ENCODE measurements at regions not wholly inside any gene's neighbourhood (a gene's known extent, or its start where the extent isn't known, plus 50 kb on each side); places are given as distances from the start of the nearest gene placed in this dataset.

DNA sequence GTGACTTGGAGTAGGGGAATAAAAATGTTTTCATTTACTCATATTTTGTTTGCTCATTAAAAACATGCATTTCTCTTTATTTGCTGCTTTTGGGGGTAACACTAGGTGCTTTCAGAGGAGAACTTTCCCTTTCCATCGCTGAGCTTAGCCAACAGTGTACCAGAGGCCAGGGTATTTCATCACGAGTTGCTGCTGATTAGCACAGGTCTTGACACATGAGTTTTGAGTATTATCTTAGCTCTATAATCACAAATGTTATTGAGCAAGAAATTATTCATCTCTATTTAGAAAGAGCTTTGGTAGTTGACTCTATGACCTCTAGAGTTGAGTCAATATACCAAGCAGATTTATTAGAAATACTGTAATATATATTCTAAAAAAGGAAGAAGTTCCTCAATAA lies 375.9 kb downstream of the NXPH1 start:
- ATAC-seq (no peak), DNase-seq (no peak)
- no peak overlapping the region for H3K27ac ChIP-seq
- H3K4me3 ChIP-seq, result no peak overlapping the region
- H3K9me3 ChIP-seq, result no peaks in the 10 kb centered on the region
- H3K4me1 ChIP-seq, result no peaks in the 10 kb centered on the region
- H3K36me3 ChIP-seq, result no peaks in the 10 kb centered on the region
- TF ChIP-seq, protein P1, sequence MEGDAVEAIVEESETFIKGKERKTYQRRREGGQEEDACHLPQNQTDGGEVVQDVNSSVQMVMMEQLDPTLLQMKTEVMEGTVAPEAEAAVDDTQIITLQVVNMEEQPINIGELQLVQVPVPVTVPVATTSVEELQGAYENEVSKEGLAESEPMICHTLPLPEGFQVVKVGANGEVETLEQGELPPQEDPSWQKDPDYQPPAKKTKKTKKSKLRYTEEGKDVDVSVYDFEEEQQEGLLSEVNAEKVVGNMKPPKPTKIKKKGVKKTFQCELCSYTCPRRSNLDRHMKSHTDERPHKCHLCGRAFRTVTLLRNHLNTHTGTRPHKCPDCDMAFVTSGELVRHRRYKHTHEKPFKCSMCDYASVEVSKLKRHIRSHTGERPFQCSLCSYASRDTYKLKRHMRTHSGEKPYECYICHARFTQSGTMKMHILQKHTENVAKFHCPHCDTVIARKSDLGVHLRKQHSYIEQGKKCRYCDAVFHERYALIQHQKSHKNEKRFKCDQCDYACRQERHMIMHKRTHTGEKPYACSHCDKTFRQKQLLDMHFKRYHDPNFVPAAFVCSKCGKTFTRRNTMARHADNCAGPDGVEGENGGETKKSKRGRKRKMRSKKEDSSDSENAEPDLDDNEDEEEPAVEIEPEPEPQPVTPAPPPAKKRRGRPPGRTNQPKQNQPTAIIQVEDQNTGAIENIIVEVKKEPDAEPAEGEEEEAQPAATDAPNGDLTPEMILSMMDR (IDR thresholded peaks at IDR 0.05), result no peak
- H3K27me3 ChIP-seq, result no peaks in the 10 kb centered on the region
- intact Hi-C loops (cut with DNase I), result no loop called here

DNA sequence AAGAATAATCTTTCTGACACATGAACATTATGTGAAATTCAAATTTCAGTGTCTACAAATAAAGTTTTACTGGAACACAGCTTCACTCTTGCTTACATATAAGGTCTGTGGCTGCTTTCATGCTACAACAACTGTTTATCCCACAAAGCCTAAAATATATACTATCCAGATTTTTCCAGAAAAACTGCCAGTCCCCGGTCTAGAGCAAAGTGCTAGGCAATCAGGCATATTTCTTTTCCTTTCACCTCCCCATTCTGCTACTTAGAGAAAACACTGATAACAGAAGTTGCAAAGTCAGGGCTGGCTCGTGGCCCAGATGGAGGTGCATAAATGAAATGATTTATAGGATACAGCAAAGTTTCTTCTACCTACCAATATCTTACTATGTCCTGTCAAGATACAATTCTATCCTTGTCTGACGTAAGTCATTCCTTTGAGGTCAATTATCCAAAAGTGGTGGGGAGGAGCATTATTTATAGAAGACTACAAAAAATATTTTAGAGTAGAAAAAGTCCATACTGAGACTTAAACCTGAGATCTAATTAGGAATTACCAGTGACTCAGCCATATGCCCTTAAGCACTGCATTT lies 384.1 kb downstream of the NXPH1 start:
- Histone ChIP-seq H3K36me3 (no peaks in the 10 kb centered on the region), H3K9me3 (no peaks in the 10 kb centered on the region), H3K27me3 (no peaks in the 10 kb centered on the region), H3K27ac (no peak overlapping the region), H3K4me3 (no peak overlapping the region), H3K4me1 (no peaks in the 10 kb centered on the region)
- intact Hi-C loops (cut with DNase I), result no loop called here
- DNase-seq (no peak), ATAC-seq (no peak)
- TF ChIP-seq, protein P1 (IDR thresholded peaks at IDR 0.05), result no peak

DNA sequence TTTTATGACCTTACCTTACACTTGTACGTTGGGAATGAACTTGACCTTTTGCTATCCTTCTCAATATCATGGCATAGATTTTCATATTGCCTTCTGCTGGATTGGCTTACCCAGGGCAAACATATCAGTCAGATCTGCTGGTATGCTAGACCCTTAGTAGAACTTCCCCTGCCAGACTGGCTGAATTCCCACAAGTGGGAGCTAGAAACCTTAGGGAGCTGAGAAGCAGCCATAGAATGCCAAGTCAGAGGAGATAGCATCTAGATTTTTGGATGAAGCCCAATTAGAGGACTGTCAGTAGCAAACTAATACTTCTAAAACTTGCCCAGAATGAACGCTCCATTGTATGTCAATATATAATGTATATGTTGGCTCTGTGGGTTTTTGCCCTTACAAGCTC lies 385.0 kb downstream of the NXPH1 start:
- intact Hi-C loops (cut with DNase I), result no loop called here
- ATAC-seq (no peak), DNase-seq (no peak)
- H3K4me3 ChIP-seq, result no peak overlapping the region
- H3K27ac ChIP-seq, result no peak overlapping the region
- H3K27me3 ChIP-seq, result no peaks in the 10 kb centered on the region
- TF ChIP-seq, protein P1 (IDR thresholded peaks at IDR 0.05), result no peak
- H3K9me3 ChIP-seq, result no peaks in the 10 kb centered on the region
- no peaks in the 10 kb centered on the region for H3K36me3 ChIP-seq
- H3K4me1 ChIP-seq, result no peaks in the 10 kb centered on the region

DNA sequence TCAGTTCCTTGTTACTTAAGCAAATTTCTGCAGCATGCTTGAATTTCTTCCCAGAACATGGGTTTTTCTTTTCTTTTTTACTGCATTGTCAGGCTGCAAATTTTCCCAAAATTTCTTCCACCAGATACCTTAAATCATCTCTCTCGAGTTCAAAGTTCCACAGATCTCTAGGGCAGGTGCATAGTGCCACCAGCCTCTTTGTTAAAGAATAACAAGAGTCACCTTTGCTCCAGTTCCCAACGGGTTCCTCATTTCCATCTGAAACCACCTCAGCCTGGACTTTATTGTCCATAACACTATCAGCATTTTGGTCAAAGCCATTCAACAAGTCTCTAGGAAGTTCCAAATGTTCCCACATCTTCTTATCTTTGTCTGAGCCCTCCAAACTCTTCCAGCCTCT lies 389.2 kb downstream of the NXPH1 start:
- Histone ChIP-seq H3K4me3 (no peak overlapping the region), H3K4me1 (no peaks in the 10 kb centered on the region), H3K27ac (no peak overlapping the region), H3K36me3 (no peaks in the 10 kb centered on the region), H3K27me3 (no peaks in the 10 kb centered on the region), H3K9me3 (no peaks in the 10 kb centered on the region)
- intact Hi-C loops (cut with DNase I), result no loop called here
- TF ChIP-seq, protein P1 (IDR thresholded peaks at IDR 0.05), result no peak
- ATAC-seq, result no peak
- DNase-seq, result no peak

- no peak for ATAC-seq
- Histone ChIP-seq H3K4me1 (no peaks in the 10 kb centered on the region), H3K27me3 (no peaks in the 10 kb centered on the region), H3K36me3 (no peaks in the 10 kb centered on the region), H3K27ac (no peak overlapping the region), H3K4me3 (no peak overlapping the region), H3K9me3 (no peaks in the 10 kb centered on the region)
- TF ChIP-seq, protein P1 (IDR thresholded peaks at IDR 0.05), result no peak
- DNase-seq, result no peak
- intact Hi-C loops (cut with DNase I), result no loop called here
Observed at GRCh38 chr7:8823486-8823885, 390.1 kb downstream of the NXPH1 start.

GRCh38 chr7:8827329-8827728 lies 393.9 kb downstream of the NXPH1 start:
- no peaks in the 10 kb centered on the region for H3K4me1 ChIP-seq
- intact Hi-C loops (cut with DNase I), result no loop called here
- H3K36me3 ChIP-seq, result no peaks in the 10 kb centered on the region
- no peak overlapping the region for H3K27ac ChIP-seq
- ATAC-seq, result no peak
- H3K27me3 ChIP-seq, result no peaks in the 10 kb centered on the region
- TF ChIP-seq, protein P1 (IDR thresholded peaks at IDR 0.05), result no peak
- no peak for DNase-seq
- H3K9me3 ChIP-seq, result no peaks in the 10 kb centered on the region
- no peak overlapping the region for H3K4me3 ChIP-seq

Measured in upper lobe of right lung (tissue), 1 donor.